ENCODE measurements at regions not wholly inside any gene's neighbourhood (a gene's known extent, or its start where the extent isn't known, plus 50 kb on each side); places are given as distances from the start of the nearest gene placed in this dataset.

- no peak for DNase-seq
Measured at GRCh38 chr11:81496601-81497000, 1237.1 kb downstream of the FAM181B start.

GRCh38 chr11:81495699-81496292 is 1237.9 kb downstream of the FAM181B start:
- no peak for DNase-seq

GRCh38 chr11:81494431-81494830 is 1239.2 kb downstream of the FAM181B start:
- DNase-seq: no peak

GRCh38 chr11:81492923-81493445 is 1240.7 kb downstream of the FAM181B start:
- DNase-seq: no peak

- no peak for DNase-seq
Measured at GRCh38 chr11:81487109-81487508, 1246.6 kb downstream of the FAM181B start.

GRCh38 chr11:81484196-81484595 is 1249.5 kb downstream of the FAM181B start:
- DNase-seq: no peak

GRCh38 chr11:81477277-81477676 is 1256.4 kb downstream of the FAM181B start:
- DNase-seq: no peak

GRCh38 chr11:81476345-81476744 is 1257.3 kb downstream of the FAM181B start:
- no peak for DNase-seq

GRCh38 chr11:81472646-81473045 is 1261.0 kb downstream of the FAM181B start:
- no peak for DNase-seq

- DNase-seq: no peak
Measured at GRCh38 chr11:81470446-81470845, 1263.2 kb downstream of the FAM181B start.

- no peak for DNase-seq
Measured at GRCh38 chr11:81459766-81460306, 1273.8 kb downstream of the FAM181B start.

- DNase-seq: no peak
Measured at GRCh38 chr11:81449588-81450156, 1284.0 kb downstream of the FAM181B start.

- DNase-seq: no peak
Measured at GRCh38 chr11:81444297-81444696, 1289.4 kb downstream of the FAM181B start.

GRCh38 chr11:81432333-81432732 is 1301.3 kb downstream of the FAM181B start:
- DNase-seq: no peak

- no peak for DNase-seq
Measured at GRCh38 chr11:81424822-81425221, 1308.8 kb downstream of the FAM181B start.

- no peak for DNase-seq
Measured at GRCh38 chr11:81422402-81422801, 1311.3 kb downstream of the FAM181B start.

GRCh38 chr11:81421251-81421860 is 1312.3 kb downstream of the FAM181B start:
- DNase-seq: no peak

GRCh38 chr11:81420668-81421250 is 1312.9 kb downstream of the FAM181B start:
- DNase-seq: no peak

GRCh38 chr11:81397316-81397715 is 1336.3 kb downstream of the FAM181B start:
- DNase-seq: no peak

GRCh38 chr11:81394311-81394710 is 1339.4 kb downstream of the FAM181B start:
- DNase-seq: no peak

GRCh38 chr11:81388326-81388725 is 1345.3 kb downstream of the FAM181B start:
- no peak for DNase-seq

GRCh38 chr11:81380395-81380794 is 1353.3 kb downstream of the FAM181B start:
- DNase-seq: no peak

GRCh38 chr11:81377418-81377817 is 1356.2 kb downstream of the FAM181B start:
- no peak for DNase-seq

- DNase-seq: no peak
Measured at GRCh38 chr11:81373986-81374385, 1359.7 kb downstream of the FAM181B start.

Measured in NCI-H1048 (cell line).